Activated T-helper 17 cell treated with anti-CD3 and anti-CD28 coated beads, Interleukin-2, amount 50 U/mL, for 72 hours (primary cell): ENCODE measurements at regions not wholly inside any gene's neighbourhood (a gene's known extent, or its start where the extent isn't known, plus 50 kb on each side); places are given as distances from the start of the nearest gene placed in this dataset.
"Not testable (repeated sequence)": the region's sequence is repeated elsewhere in the genome, so short reads cannot be mapped to it uniquely, and the experiment has no call there.

Source experiments
- ATAC-seq: fragments of 150-1000 bp; cut with Tn5 transposase; replicated peaks from 2 replicates; pipeline ENCODE4 v1.10.0; 2021; ENCODE audit warnings: mild to moderate bottlenecking, moderate library complexity
- H3K27ac Mint-ChIP-seq: one replicate; pipeline ENCODE4 v1.8.0; 2022; ENCODE audit warnings: mixed read lengths
- H3K27me3 Mint-ChIP-seq: one replicate; pipeline ENCODE4 v1.8.0; 2022; ENCODE audit warnings: mixed read lengths
- H3K36me3 Mint-ChIP-seq: one replicate; pipeline ENCODE4 v1.8.0; 2022; ENCODE audit warnings: low read depth, mild to moderate bottlenecking, mixed read lengths
- H3K4me1 Mint-ChIP-seq: one replicate; pipeline ENCODE4 v1.8.0; 2022; ENCODE audit warnings: mixed read lengths
- H3K4me3 Mint-ChIP-seq: one replicate; pipeline ENCODE4 v1.8.0; 2022; ENCODE audit warnings: mild to moderate bottlenecking, mixed read lengths
- H3K9me3 Mint-ChIP-seq: one replicate; pipeline ENCODE4 v1.8.0; 2022; ENCODE audit warnings: mixed read lengths

- no peaks in the 10 kb centered on the region for H3K36me3 Mint-ChIP-seq
- H3K4me1 Mint-ChIP-seq = no peaks in the 10 kb centered on the region
- no peak overlapping the region for H3K27ac Mint-ChIP-seq
- H3K4me3 Mint-ChIP-seq = no peak overlapping the region
- no peaks in the 10 kb centered on the region for H3K27me3 Mint-ChIP-seq
- H3K9me3 Mint-ChIP-seq = no peaks in the 10 kb centered on the region
- no peak for ATAC-seq
Observed at GRCh38 chr15:35256141-35256540, 171.0 kb upstream of the NANOGP8 start.

GRCh38 chr15:35254908-35255307 lies 169.8 kb upstream of the NANOGP8 start:
- not testable (repeated sequence) for H3K4me3 Mint-ChIP-seq, H3K36me3 Mint-ChIP-seq, ATAC-seq, H3K9me3 Mint-ChIP-seq, H3K4me1 Mint-ChIP-seq, H3K27me3 Mint-ChIP-seq, H3K27ac Mint-ChIP-seq

- Mint-ChIP-seq H3K4me1 (no peaks in the 10 kb centered on the region), H3K27me3 (no peaks in the 10 kb centered on the region), H3K36me3 (no peaks in the 10 kb centered on the region), H3K4me3 (no peak overlapping the region), H3K27ac (no peak overlapping the region), H3K9me3 (no peaks in the 10 kb centered on the region)
- no peak for ATAC-seq
Observed at GRCh38 chr15:35254062-35254461, 169.0 kb upstream of the NANOGP8 start.

GRCh38 chr15:35252351-35252865 lies 167.3 kb upstream of the NANOGP8 start:
- ATAC-seq = no peak
- H3K9me3 Mint-ChIP-seq = no peaks in the 10 kb centered on the region
- H3K4me1 Mint-ChIP-seq = no peaks in the 10 kb centered on the region
- H3K4me3 Mint-ChIP-seq = no peak overlapping the region
- H3K27ac Mint-ChIP-seq = no peak overlapping the region
- no peaks in the 10 kb centered on the region for H3K36me3 Mint-ChIP-seq
- H3K27me3 Mint-ChIP-seq = no peaks in the 10 kb centered on the region

- Mint-ChIP-seq H3K27me3 (no peaks in the 10 kb centered on the region), H3K9me3 (no peaks in the 10 kb centered on the region), H3K4me1 (no peaks in the 10 kb centered on the region), H3K27ac (no peak overlapping the region), H3K36me3 (no peaks in the 10 kb centered on the region), H3K4me3 (no peak overlapping the region)
- ATAC-seq = no peak
Observed at GRCh38 chr15:35247150-35247549, 162.1 kb upstream of the NANOGP8 start.

GRCh38 chr15:35246451-35246850 lies 161.4 kb upstream of the NANOGP8 start:
- Mint-ChIP-seq H3K27ac (no peak overlapping the region), H3K27me3 (no peaks in the 10 kb centered on the region), H3K4me3 (no peak overlapping the region), H3K4me1 (no peaks in the 10 kb centered on the region), H3K36me3 (no peaks in the 10 kb centered on the region), H3K9me3 (no peaks in the 10 kb centered on the region)
- ATAC-seq = no peak

GRCh38 chr15:35245681-35246080 lies 160.6 kb upstream of the NANOGP8 start:
- H3K36me3 Mint-ChIP-seq, H3K27me3 Mint-ChIP-seq, H3K9me3 Mint-ChIP-seq, H3K27ac Mint-ChIP-seq, H3K4me1 Mint-ChIP-seq, ATAC-seq, H3K4me3 Mint-ChIP-seq: not testable (repeated sequence)

- Mint-ChIP-seq H3K4me3 (no peak overlapping the region), H3K36me3 (no peaks in the 10 kb centered on the region), H3K9me3 (no peaks in the 10 kb centered on the region), H3K27me3 (no peaks in the 10 kb centered on the region), H3K27ac (no peak overlapping the region), H3K4me1 (no peaks in the 10 kb centered on the region)
- no peak for ATAC-seq
Observed at GRCh38 chr15:35244227-35244626, 159.1 kb upstream of the NANOGP8 start.

GRCh38 chr15:35243758-35244157 lies 158.7 kb upstream of the NANOGP8 start:
- Mint-ChIP-seq H3K4me3 (no peak overlapping the region), H3K4me1 (no peaks in the 10 kb centered on the region), H3K9me3 (no peaks in the 10 kb centered on the region), H3K27me3 (no peaks in the 10 kb centered on the region), H3K27ac (no peak overlapping the region), H3K36me3 (no peaks in the 10 kb centered on the region)
- ATAC-seq = no peak

- not testable (repeated sequence) for H3K36me3 Mint-ChIP-seq, H3K9me3 Mint-ChIP-seq, H3K27ac Mint-ChIP-seq, H3K27me3 Mint-ChIP-seq, H3K4me3 Mint-ChIP-seq, H3K4me1 Mint-ChIP-seq, ATAC-seq
Observed at GRCh38 chr15:35239693-35240092, 154.6 kb upstream of the NANOGP8 start.

GRCh38 chr15:35238448-35238847 lies 153.4 kb upstream of the NANOGP8 start:
- not testable (repeated sequence) for H3K27ac Mint-ChIP-seq, ATAC-seq, H3K27me3 Mint-ChIP-seq, H3K9me3 Mint-ChIP-seq, H3K36me3 Mint-ChIP-seq, H3K4me3 Mint-ChIP-seq, H3K4me1 Mint-ChIP-seq

GRCh38 chr15:35229085-35229484 lies 144.0 kb upstream of the NANOGP8 start:
- Mint-ChIP-seq H3K36me3 (no peaks in the 10 kb centered on the region), H3K4me1 (no peaks in the 10 kb centered on the region), H3K27me3 (no peaks in the 10 kb centered on the region), H3K4me3 (no peak overlapping the region), H3K9me3 (peaks cover 6% of the 10 kb centered on the region), H3K27ac (no peak overlapping the region)
- ATAC-seq = no peak

GRCh38 chr15:35218215-35218614 lies 133.1 kb upstream of the NANOGP8 start:
- no peaks in the 10 kb centered on the region for H3K27me3 Mint-ChIP-seq
- no peak overlapping the region for H3K27ac Mint-ChIP-seq

GRCh38 chr15:35215093-35215492 lies 130.0 kb upstream of the NANOGP8 start:
- no peak overlapping the region for H3K27ac Mint-ChIP-seq
- no peaks in the 10 kb centered on the region for H3K36me3 Mint-ChIP-seq
- no peaks in the 10 kb centered on the region for H3K9me3 Mint-ChIP-seq
- no peaks in the 10 kb centered on the region for H3K27me3 Mint-ChIP-seq
- H3K4me1 Mint-ChIP-seq = no peaks in the 10 kb centered on the region
- no peak for ATAC-seq
- no peak overlapping the region for H3K4me3 Mint-ChIP-seq

More at GRCh38 chr15:35218215-35218614, 133.1 kb upstream of the NANOGP8 start:
- Mint-ChIP-seq H3K4me3 (no peak overlapping the region), H3K9me3 (no peaks in the 10 kb centered on the region), H3K4me1 (no peaks in the 10 kb centered on the region), H3K36me3 (no peaks in the 10 kb centered on the region)
- no peak for ATAC-seq

GRCh38 chr15:35211240-35211902 lies 126.3 kb upstream of the NANOGP8 start:
- Mint-ChIP-seq H3K27me3 (no peaks in the 10 kb centered on the region), H3K9me3 (no peaks in the 10 kb centered on the region), H3K36me3 (no peaks in the 10 kb centered on the region), H3K27ac (no peak overlapping the region), H3K4me1 (no peaks in the 10 kb centered on the region), H3K4me3 (no peak overlapping the region)
- ATAC-seq = no peak

- H3K36me3 Mint-ChIP-seq = no peaks in the 10 kb centered on the region
- H3K27ac Mint-ChIP-seq = no peak overlapping the region
- no peaks in the 10 kb centered on the region for H3K4me1 Mint-ChIP-seq
- H3K27me3 Mint-ChIP-seq = no peaks in the 10 kb centered on the region
- ATAC-seq = no peak
- H3K9me3 Mint-ChIP-seq = no peaks in the 10 kb centered on the region
- no peak overlapping the region for H3K4me3 Mint-ChIP-seq
Observed at GRCh38 chr15:35210370-35210769, 125.3 kb upstream of the NANOGP8 start.
